Loucy (cell line): ENCODE measurements at regions not wholly inside any gene's neighbourhood (a gene's known extent, or its start where the extent isn't known, plus 50 kb on each side); places are given as distances from the start of the nearest gene placed in this dataset.

Experiments used
- H2AFZ ChIP-seq: fragments of 200-600 bp; sonication (generic); 2 replicates; pipeline ENCODE4 v1.6.0; 2016; ENCODE audit warnings: antibody characterized with exemption, mild to moderate bottlenecking, low read length, moderate library complexity
- H3F3A ChIP-seq: fragments of 200-600 bp; 2 replicates; pipeline ENCODE4 v1.6.0; 2016; ENCODE audit warnings: antibody characterized with exemption, low read depth, mild to moderate bottlenecking
- H3K27me3 ChIP-seq: fragments of 200-600 bp; sonication (generic); 2 replicates; pipeline ENCODE4 v1.6.1; 2014; ENCODE audit warnings: low read length, mild to moderate bottlenecking; ENCODE audit not compliant: insufficient read depth, poor library complexity, severe bottlenecking
- H3K36me3 ChIP-seq: fragments of 200-600 bp; sonication (generic); 2 replicates; pipeline ENCODE4 v1.6.1; 2016; ENCODE audit warnings: low read length; ENCODE audit not compliant: insufficient read depth
- H3K4me1 ChIP-seq: fragments of 200-600 bp; sonication (generic); 2 replicates; pipeline ENCODE4 v1.5.1; 2014; ENCODE audit warnings: low read length, mild to moderate bottlenecking; ENCODE audit not compliant: insufficient read depth, poor library complexity, severe bottlenecking
- H3K4me2 ChIP-seq: fragments of 200-600 bp; sonication (generic); 2 replicates; pipeline ENCODE4 v1.6.0; 2014; ENCODE audit warnings: antibody characterized with exemption, low read length, low read depth, mild to moderate bottlenecking; ENCODE audit not compliant: poor library complexity, severe bottlenecking
- H3K4me3 ChIP-seq: fragments of 200-600 bp; sonication (generic); 2 replicates; pipeline ENCODE4 v1.5.1; 2014; ENCODE audit warnings: low read length, mild to moderate bottlenecking, mixed read lengths; ENCODE audit not compliant: poor library complexity, severe bottlenecking
- H3K79me2 ChIP-seq: fragments of 200-600 bp; sonication (generic); 2 replicates; pipeline ENCODE4 v1.6.1; 2014; ENCODE audit warnings: low read length; ENCODE audit not compliant: insufficient read depth
- H3K9ac ChIP-seq: fragments of 200-600 bp; sonication (generic); 2 replicates; pipeline ENCODE4 v1.6.0; 2014; ENCODE audit warnings: mild to moderate bottlenecking, low read depth, low read length, moderate library complexity; ENCODE audit not compliant: poor library complexity, severe bottlenecking
- H3K9me2 ChIP-seq: fragments of 200-600 bp; sonication (generic); replicated peaks from 2 replicates; pipeline ENCODE4 v1.6.1; 2016; ENCODE audit warnings: low read depth, low read length, mixed read lengths
- H3K9me3 ChIP-seq: fragments of 200-600 bp; sonication (generic); 2 replicates; pipeline ENCODE4 v1.6.1; 2014; ENCODE audit warnings: mild to moderate bottlenecking, antibody characterized with exemption, low read length, low read depth; ENCODE audit not compliant: insufficient read depth
- H4K20me1 ChIP-seq: fragments of 200-600 bp; sonication (generic); 2 replicates; pipeline ENCODE4 v1.6.0; 2014; ENCODE audit warnings: antibody characterized with exemption, low read length, mild to moderate bottlenecking; ENCODE audit not compliant: insufficient read depth, poor library complexity, severe bottlenecking
- EZH2phosphoT487 ChIP-seq: fragments of 200-600 bp; IDR thresholded peaks from 2 replicates; pipeline ENCODE4 v1.6.1; 2018; ENCODE audit warnings: antibody characterized with exemption, mild to moderate bottlenecking, moderate library complexity, borderline replicate concordance
- TF ChIP-seq, protein P1 (sequence below): fragments of 200-600 bp; sonication (generic); conservative IDR thresholded peaks from 2 replicates; pipeline ENCODE4 v1.5.1; 2014; ENCODE audit warnings: mild to moderate bottlenecking, antibody characterized with exemption, low read length

DNA sequence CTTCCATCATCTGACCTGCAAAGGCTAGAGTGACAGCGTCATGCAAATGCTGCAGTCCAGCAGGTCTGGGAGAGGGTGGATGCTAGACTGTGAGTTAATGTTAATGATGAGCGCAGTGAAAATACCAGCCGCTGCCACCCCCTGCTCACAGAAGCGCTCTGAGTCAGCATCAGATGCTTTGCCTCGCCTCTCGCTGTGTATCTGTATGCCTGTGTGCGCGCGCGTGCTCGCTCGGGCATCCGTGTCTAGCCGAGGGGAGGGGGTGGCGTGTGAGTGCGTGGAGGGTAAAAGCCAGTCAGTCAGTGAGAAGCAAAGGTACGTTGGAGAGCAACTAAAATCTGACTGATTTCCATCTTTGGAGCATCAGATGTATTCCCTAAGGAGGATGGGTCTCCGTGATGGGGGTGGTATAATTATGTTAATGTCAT lies 858.7 kb downstream of the USP25 start:
- no peaks in the 10 kb centered on the region for H3K9me2 ChIP-seq
- no peak overlapping the region for H2AFZ ChIP-seq
- H3K36me3 ChIP-seq, result no peaks in the 10 kb centered on the region
- no peak for TF ChIP-seq EZH2phosphoT487
- TF ChIP-seq, protein P1, sequence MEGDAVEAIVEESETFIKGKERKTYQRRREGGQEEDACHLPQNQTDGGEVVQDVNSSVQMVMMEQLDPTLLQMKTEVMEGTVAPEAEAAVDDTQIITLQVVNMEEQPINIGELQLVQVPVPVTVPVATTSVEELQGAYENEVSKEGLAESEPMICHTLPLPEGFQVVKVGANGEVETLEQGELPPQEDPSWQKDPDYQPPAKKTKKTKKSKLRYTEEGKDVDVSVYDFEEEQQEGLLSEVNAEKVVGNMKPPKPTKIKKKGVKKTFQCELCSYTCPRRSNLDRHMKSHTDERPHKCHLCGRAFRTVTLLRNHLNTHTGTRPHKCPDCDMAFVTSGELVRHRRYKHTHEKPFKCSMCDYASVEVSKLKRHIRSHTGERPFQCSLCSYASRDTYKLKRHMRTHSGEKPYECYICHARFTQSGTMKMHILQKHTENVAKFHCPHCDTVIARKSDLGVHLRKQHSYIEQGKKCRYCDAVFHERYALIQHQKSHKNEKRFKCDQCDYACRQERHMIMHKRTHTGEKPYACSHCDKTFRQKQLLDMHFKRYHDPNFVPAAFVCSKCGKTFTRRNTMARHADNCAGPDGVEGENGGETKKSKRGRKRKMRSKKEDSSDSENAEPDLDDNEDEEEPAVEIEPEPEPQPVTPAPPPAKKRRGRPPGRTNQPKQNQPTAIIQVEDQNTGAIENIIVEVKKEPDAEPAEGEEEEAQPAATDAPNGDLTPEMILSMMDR, result no peak
- no peaks in the 10 kb centered on the region for H3K79me2 ChIP-seq
- no peaks in the 10 kb centered on the region for H3K27me3 ChIP-seq
- no peak overlapping the region for H3K4me3 ChIP-seq
- H3K4me1 ChIP-seq, result no peaks in the 10 kb centered on the region
- no peak overlapping the region for H3K4me2 ChIP-seq
- no peaks in the 10 kb centered on the region for H4K20me1 ChIP-seq
- H3K9ac ChIP-seq, result no peak overlapping the region
- H3K9me3 ChIP-seq, result no peaks in the 10 kb centered on the region
- H3F3A ChIP-seq, result no peaks in the 10 kb centered on the region

GRCh38 chr21:16589006-16589898 lies 859.5 kb downstream of the USP25 start:
- H3K4me2 ChIP-seq, result no peak overlapping the region
- no peak overlapping the region for H3K4me3 ChIP-seq
- no peaks in the 10 kb centered on the region for H4K20me1 ChIP-seq
- no peaks in the 10 kb centered on the region for H3K79me2 ChIP-seq
- no peak overlapping the region for H2AFZ ChIP-seq
- H3K9me3 ChIP-seq, result no peaks in the 10 kb centered on the region
- no peaks in the 10 kb centered on the region for H3F3A ChIP-seq
- no peak overlapping the region for H3K9ac ChIP-seq
- H3K27me3 ChIP-seq, result no peaks in the 10 kb centered on the region
- TF ChIP-seq, protein P1, result no peak
- TF ChIP-seq EZH2phosphoT487, result no peak
- H3K9me2 ChIP-seq, result no peaks in the 10 kb centered on the region
- no peaks in the 10 kb centered on the region for H3K36me3 ChIP-seq
- no peaks in the 10 kb centered on the region for H3K4me1 ChIP-seq

- TF ChIP-seq, protein P1, result no peak
- no peak for TF ChIP-seq EZH2phosphoT487
- no peaks in the 10 kb centered on the region for H3K9me3 ChIP-seq
- no peaks in the 10 kb centered on the region for H3K36me3 ChIP-seq
- H3K4me2 ChIP-seq, result no peak overlapping the region
- no peaks in the 10 kb centered on the region for H3F3A ChIP-seq
- H3K4me1 ChIP-seq, result no peaks in the 10 kb centered on the region
- no peaks in the 10 kb centered on the region for H3K27me3 ChIP-seq
- no peaks in the 10 kb centered on the region for H4K20me1 ChIP-seq
- H2AFZ ChIP-seq, result no peak overlapping the region
- no peak overlapping the region for H3K9ac ChIP-seq
- H3K4me3 ChIP-seq, result no peak overlapping the region
- no peaks in the 10 kb centered on the region for H3K9me2 ChIP-seq
- no peaks in the 10 kb centered on the region for H3K79me2 ChIP-seq
Measured at GRCh38 chr21:16590186-16590585, 860.4 kb downstream of the USP25 start.
